ENCODE measurements at regions not wholly inside any gene's neighbourhood (a gene's known extent, or its start where the extent isn't known, plus 50 kb on each side); places are given as distances from the start of the nearest gene placed in this dataset.
A peak's percentile ranks its signal among the peaks of the same experiment; 100 is the strongest.
"Not testable (repeated sequence)": the region's sequence is repeated elsewhere in the genome, so short reads cannot be mapped to it uniquely, and the experiment has no call there.

GRCh38 chr3:195669310-195669709, 51.5 kb upstream of the MUC20 start:
- DNase-seq (ENCODE audit: low read depth) = not testable (repeated sequence)

GRCh38 chr3:195668131-195668766, 52.5 kb upstream of the MUC20 start:
- not testable (repeated sequence) for DNase-seq (ENCODE audit: low read depth)

- not testable (repeated sequence) for DNase-seq (ENCODE audit: low read depth)
These were observed 55.5 kb upstream of the MUC20 start for GRCh38 chr3:195665311-195665710.

GRCh38 chr3:195664131-195664530, 56.6 kb upstream of the MUC20 start:
- DNase-seq (ENCODE audit: low read depth) = not testable (repeated sequence)

GRCh38 chr3:195659136-195659533, 61.6 kb upstream of the MUC20 start:
- not testable (repeated sequence) for DNase-seq (ENCODE audit: low read depth)

- not testable (repeated sequence) for DNase-seq (ENCODE audit: low read depth)
These were observed 62.2 kb upstream of the MUC20 start for GRCh38 chr3:195658381-195659135.

GRCh38 chr3:195657475-195658372, 63.1 kb upstream of the MUC20 start:
- DNase-seq (ENCODE audit: low read depth) = peak; percentile 34

- DNase-seq (ENCODE audit: low read depth) = not testable (repeated sequence)
These were observed 64.7 kb upstream of the MUC20 start for GRCh38 chr3:195656091-195656490.

- not testable (repeated sequence) for DNase-seq (ENCODE audit: low read depth)
These were observed 66.0 kb upstream of the MUC20 start for GRCh38 chr3:195654746-195655145.

GRCh38 chr3:195654138-195654537, 66.6 kb upstream of the MUC20 start:
- DNase-seq (ENCODE audit: low read depth) = not testable (repeated sequence)

- DNase-seq (ENCODE audit: low read depth) = not testable (repeated sequence)
These were observed 67.1 kb upstream of the MUC20 start for GRCh38 chr3:195653641-195654040.

- not testable (repeated sequence) for DNase-seq (ENCODE audit: low read depth)
These were observed 64.4 kb upstream of the APOD start for GRCh38 chr3:195647912-195648702.

GRCh38 chr3:195645872-195646271, 62.1 kb upstream of the APOD start:
- DNase-seq (ENCODE audit: low read depth) = not testable (repeated sequence)

GRCh38 chr3:195643245-195643644, 59.5 kb upstream of the APOD start:
- DNase-seq (ENCODE audit: low read depth) = not testable (repeated sequence)

- not testable (repeated sequence) for DNase-seq (ENCODE audit: low read depth)
These were observed 58.6 kb upstream of the APOD start for GRCh38 chr3:195642311-195642710.

- DNase-seq (ENCODE audit: low read depth) = not testable (repeated sequence)
These were observed 54.7 kb upstream of the APOD start for GRCh38 chr3:195638456-195638855.

GRCh38 chr3:195637473-195638233, 53.9 kb upstream of the APOD start:
- not testable (repeated sequence) for DNase-seq (ENCODE audit: low read depth)

GRCh38 chr3:195637011-195637410, 53.3 kb upstream of the APOD start:
- DNase-seq (ENCODE audit: low read depth) = not testable (repeated sequence)

GRCh38 chr3:195635898-195636685, 52.4 kb upstream of the APOD start:
- not testable (repeated sequence) for DNase-seq (ENCODE audit: low read depth)

Data from forelimb muscle (tissue), 1 donor.